ENCODE measurements at regions not wholly inside any gene's neighbourhood (a gene's known extent, or its start where the extent isn't known, plus 50 kb on each side); places are given as distances from the start of the nearest gene placed in this dataset.

DNA sequence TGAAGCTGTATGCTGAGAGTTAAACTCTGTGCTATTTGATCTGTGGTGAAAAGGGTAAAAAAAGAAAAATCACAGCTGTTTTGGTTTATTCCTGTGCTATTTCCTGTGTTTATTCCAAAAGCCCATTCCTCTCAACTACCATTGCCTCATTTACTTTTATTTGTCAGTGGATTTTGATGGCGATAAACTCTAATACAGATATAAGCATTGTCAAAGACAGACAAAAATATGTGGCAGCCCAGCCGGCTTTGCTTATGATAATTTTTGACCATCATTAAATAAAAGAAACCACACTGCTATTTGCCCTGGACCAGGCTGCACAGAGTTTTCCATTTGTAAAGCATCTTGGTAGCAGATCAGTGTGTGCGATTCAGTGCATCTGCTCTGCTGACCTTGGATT lies 473.6 kb upstream of the ASIC2 start:
- no peak for DNase-seq (ENCODE audit: low spot score in 2 of 2)
- no peaks in the 10 kb centered on the region for H3K9me3 ChIP-seq
- H3K27me3 ChIP-seq: peaks cover 18% of the 10 kb centered on the region
- H3K36me3 ChIP-seq: no peaks in the 10 kb centered on the region
- TF ChIP-seq POLR2A (IDR thresholded peaks at IDR 0.05) (no peak), POLR2AphosphoS5 (IDR thresholded peaks at IDR 0.05) (no peak), EP300 (IDR thresholded peaks at IDR 0.05) (no peak)
- TF ChIP-seq, protein P1, sequence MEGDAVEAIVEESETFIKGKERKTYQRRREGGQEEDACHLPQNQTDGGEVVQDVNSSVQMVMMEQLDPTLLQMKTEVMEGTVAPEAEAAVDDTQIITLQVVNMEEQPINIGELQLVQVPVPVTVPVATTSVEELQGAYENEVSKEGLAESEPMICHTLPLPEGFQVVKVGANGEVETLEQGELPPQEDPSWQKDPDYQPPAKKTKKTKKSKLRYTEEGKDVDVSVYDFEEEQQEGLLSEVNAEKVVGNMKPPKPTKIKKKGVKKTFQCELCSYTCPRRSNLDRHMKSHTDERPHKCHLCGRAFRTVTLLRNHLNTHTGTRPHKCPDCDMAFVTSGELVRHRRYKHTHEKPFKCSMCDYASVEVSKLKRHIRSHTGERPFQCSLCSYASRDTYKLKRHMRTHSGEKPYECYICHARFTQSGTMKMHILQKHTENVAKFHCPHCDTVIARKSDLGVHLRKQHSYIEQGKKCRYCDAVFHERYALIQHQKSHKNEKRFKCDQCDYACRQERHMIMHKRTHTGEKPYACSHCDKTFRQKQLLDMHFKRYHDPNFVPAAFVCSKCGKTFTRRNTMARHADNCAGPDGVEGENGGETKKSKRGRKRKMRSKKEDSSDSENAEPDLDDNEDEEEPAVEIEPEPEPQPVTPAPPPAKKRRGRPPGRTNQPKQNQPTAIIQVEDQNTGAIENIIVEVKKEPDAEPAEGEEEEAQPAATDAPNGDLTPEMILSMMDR (IDR thresholded peaks at IDR 0.05): no peak
- no peaks in the 10 kb centered on the region for H3K4me1 ChIP-seq
- H3K27ac ChIP-seq: no peak overlapping the region
- no peak overlapping the region for H3K4me3 ChIP-seq
- WGBS: 53% methylated on average over 3 of the region's 3 CpGs

DNA sequence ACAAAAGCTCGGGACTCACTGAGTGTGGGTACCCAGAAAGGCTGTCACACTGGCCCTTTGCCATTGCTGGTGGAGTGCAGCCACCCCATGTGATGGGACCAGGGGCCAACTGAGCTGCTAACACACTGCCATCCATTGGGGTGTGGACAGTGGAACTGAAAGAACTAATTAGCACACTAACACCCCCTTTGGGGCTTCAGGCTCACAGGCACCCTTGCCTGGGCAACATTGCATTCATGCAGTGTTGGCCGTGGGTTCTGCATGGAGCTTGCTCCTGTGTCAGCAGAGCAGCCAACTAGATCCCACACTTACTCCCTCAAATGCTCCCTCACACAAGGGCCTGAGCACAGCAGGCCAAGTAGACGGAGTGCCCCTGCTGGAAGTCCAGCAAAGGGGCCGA lies 476.0 kb upstream of the ASIC2 start:
- TF ChIP-seq, protein P1 (IDR thresholded peaks at IDR 0.05): no peak
- TF ChIP-seq POLR2AphosphoS5 (IDR thresholded peaks at IDR 0.05) (no peak), POLR2A (IDR thresholded peaks at IDR 0.05) (no peak), EP300 (IDR thresholded peaks at IDR 0.05) (no peak)

GRCh38 chr17:33776304-33776703 lies 478.8 kb upstream of the CCL2 start:
- WGBS: 85% methylated on average over 4 of the region's 4 CpGs
- Histone ChIP-seq H3K4me3 (no peak overlapping the region), H3K27me3 (peaks cover 29% of the 10 kb centered on the region), H3K9me3 (no peaks in the 10 kb centered on the region), H3K4me1 (no peaks in the 10 kb centered on the region), H3K27ac (no peak overlapping the region), H3K36me3 (no peaks in the 10 kb centered on the region)
- TF ChIP-seq, protein P1 (IDR thresholded peaks at IDR 0.05): no peak
- TF ChIP-seq POLR2A (IDR thresholded peaks at IDR 0.05) (no peak), POLR2AphosphoS5 (IDR thresholded peaks at IDR 0.05) (no peak), EP300 (IDR thresholded peaks at IDR 0.05) (no peak)
- no peak for DNase-seq (ENCODE audit: low spot score in 2 of 2)

More for the DNA sequence above, 476.0 kb upstream of the ASIC2 start:
- Histone ChIP-seq H3K27me3 (peaks cover 18% of the 10 kb centered on the region), H3K9me3 (no peaks in the 10 kb centered on the region), H3K4me1 (no peaks in the 10 kb centered on the region), H3K36me3 (no peaks in the 10 kb centered on the region), H3K4me3 (no peak overlapping the region), H3K27ac (no peak overlapping the region)
- 85% methylated on average over 4 of the region's 4 CpGs for WGBS
- DNase-seq (ENCODE audit: low spot score in 2 of 2): no peak

- Histone ChIP-seq H3K4me3 (no peak overlapping the region), H3K27me3 (peaks cover 34% of the 10 kb centered on the region), H3K36me3 (no peaks in the 10 kb centered on the region), H3K4me1 (no peaks in the 10 kb centered on the region), H3K27ac (no peak overlapping the region), H3K9me3 (no peaks in the 10 kb centered on the region)
- TF ChIP-seq EP300 (IDR thresholded peaks at IDR 0.05) (no peak), POLR2AphosphoS5 (IDR thresholded peaks at IDR 0.05) (no peak), POLR2A (IDR thresholded peaks at IDR 0.05) (no peak)
- TF ChIP-seq, protein P1 (IDR thresholded peaks at IDR 0.05): no peak
- WGBS: 73% methylated on average over 9 of the region's 9 CpGs
- DNase-seq (ENCODE audit: low spot score in 2 of 2): no peak
Observed at GRCh38 chr17:33776903-33777302, 478.2 kb upstream of the CCL2 start.

- DNase-seq (ENCODE audit: low spot score in 2 of 2): no peak
- no peak overlapping the region for H3K4me3 ChIP-seq
- no peaks in the 10 kb centered on the region for H3K9me3 ChIP-seq
- no peaks in the 10 kb centered on the region for H3K36me3 ChIP-seq
- H3K27ac ChIP-seq: no peak overlapping the region
- no peak for TF ChIP-seq POLR2AphosphoS5 (IDR thresholded peaks at IDR 0.05)
- H3K27me3 ChIP-seq: peaks cover 36% of the 10 kb centered on the region
- 90% methylated on average over 5 of the region's 5 CpGs for WGBS
- H3K4me1 ChIP-seq: no peaks in the 10 kb centered on the region
Observed at GRCh38 chr17:33777674-33778073, 477.4 kb upstream of the CCL2 start.
